HepG2 (cell line): ENCODE measurements at regions not wholly inside any gene's neighbourhood (a gene's known extent, or its start where the extent isn't known, plus 50 kb on each side); places are given as distances from the start of the nearest gene placed in this dataset.

Experiments used
- ATAC-seq: fragments of 200-7000 bp; cut with Tn5 transposase; 3 replicates; pipeline ENCODE4 v1.9.1; 2020; ENCODE audit warnings: mild to moderate bottlenecking, moderate library complexity
- BruUV-seq: library from RNA; stranded (reverse); fragments of 400-500 nt; replicated peaks from 2 replicates; lab custom pipeline; 2021; lab: Mats Ljungman, UMichigan
- CTCF ChIA-PET: fragments of 300-600 bp; formaldehyde crosslinking; extraction: SDS; loops from one replicate; lab custom pipeline; 2021; ENCODE audit warnings: low total read pairs, inconsistent platforms, low intra/inter-chr PET ratio; lab: Yijun Ruan, JAX
- POLR2A ChIA-PET: fragments of 350-600 bp; sonication (Branson Sonifier 250); formaldehyde crosslinking; loops from one replicate; lab custom pipeline; 2020; ENCODE audit warnings: antibody characterized with exemption, inconsistent platforms; lab: Yijun Ruan, JAX
- DNase-seq: peaks from one replicate; pipeline ENCODE4 v3.0.0-alpha.2; 2015; ENCODE audit warnings: low spot score
- FAIRE-seq: peaks from 3 replicates; lab custom pipeline; 2011; peaks lifted over from hg19 to GRCh38; lab: Jason Lieb, UNC
- H2AFZ ChIP-seq: one replicate; pipeline ENCODE4 v1.6.1; 2011; ENCODE audit warnings: low read length, inconsistent platforms
- H3K27ac ChIP-seq: fragments of 300-600 bp; 3 replicates; pipeline ENCODE4 v1.8.0; 2011; ENCODE audit warnings: mixed run types, mild to moderate bottlenecking, mixed read lengths, low read length, inconsistent platforms; ENCODE audit not compliant: insufficient read depth; ENCODE audit errors: extremely low read length
- H3K27me3 ChIP-seq, 2 experiments: fragments of 200-600 bp in 1 of 2; 2 replicates in 1 of 2; 3 replicates in 1 of 2; pipeline versions ENCODE4 v1.6.0 to v1.8.0; 2011; ENCODE audit warnings: low read length in 2 of 2, mild to moderate bottlenecking in 2 of 2, moderate library complexity in 2 of 2, inconsistent platforms in 1 of 2; ENCODE audit not compliant: insufficient read depth in 2 of 2, control insufficient read depth in 1 of 2
- H3K36me3 ChIP-seq, 2 experiments: fragments of 200-600 bp in 1 of 2; replicated peaks in 1 of 2; 2 replicates in 1 of 2; 3 replicates in 1 of 2; pipeline versions ENCODE4 v1.5.1 to v1.8.0; 2011; ENCODE audit warnings: low read length in 2 of 2, inconsistent platforms in 1 of 2; ENCODE audit not compliant: insufficient read depth in 2 of 2, control insufficient read depth in 1 of 2
- H3K4me1 ChIP-seq: 2 replicates; pipeline ENCODE4 v1.5.1; 2012; ENCODE audit warnings: low read length, inconsistent platforms; ENCODE audit not compliant: insufficient read depth
- H3K4me2 ChIP-seq: 2 replicates; pipeline ENCODE4 v1.6.0; 2011; ENCODE audit warnings: low read depth, low read length, inconsistent platforms
- H3K4me3 ChIP-seq, 3 experiments: fragments of 200-600 bp in 1 of 3; sonication (generic), shearing (Covaris generic) in 1 of 3; replicated peaks in 1 of 3; 2 replicates each; pipeline ENCODE4 v1.5.1; 2011 to 2016; ENCODE audit warnings: low read length in 3 of 3, inconsistent platforms in 2 of 3, low read depth in 2 of 3, mild to moderate bottlenecking in 2 of 3, control low read depth in 1 of 3, mixed read lengths in 1 of 3; ENCODE audit not compliant: insufficient read depth in 1 of 3
- H3K79me2 ChIP-seq: one replicate; pipeline ENCODE4 v1.6.1; 2011; ENCODE audit warnings: low read length, inconsistent platforms; ENCODE audit not compliant: insufficient read depth
- H3K9ac ChIP-seq: 2 replicates; pipeline ENCODE4 v1.6.0; 2011; ENCODE audit warnings: mild to moderate bottlenecking, low read depth, low read length, inconsistent platforms; ENCODE audit not compliant: insufficient read depth
- H3K9me3 ChIP-seq: 2 replicates; pipeline ENCODE4 v1.5.1; 2012; ENCODE audit warnings: mild to moderate bottlenecking, low read length
- H4K20me1 ChIP-seq: 2 replicates; pipeline ENCODE4 v1.6.0; 2011; ENCODE audit warnings: inconsistent platforms, mild to moderate bottlenecking, low read length, moderate library complexity; ENCODE audit not compliant: insufficient read depth
- ATF1 ChIP-seq: IDR thresholded peaks from 2 replicates; pipeline ENCODE4 v1.6.1; 2016; ENCODE audit warnings: mild to moderate bottlenecking, control low read depth
- CC2D1A ChIP-seq: sonication (generic); formaldehyde crosslinking; IDR thresholded peaks from 2 replicates; pipeline ENCODE4 v1.8.1; 2023; ENCODE audit warnings: mild to moderate bottlenecking, missing genetic modification reagents
- FIP1L1 ChIP-seq: fragments of 200-400 bp; formaldehyde crosslinking; IDR thresholded peaks from 2 replicates; pipeline ENCODE4 v1.6.1; 2018; ENCODE audit warnings: low read depth, mild to moderate bottlenecking, low read length, moderate library complexity, borderline replicate concordance; ENCODE audit not compliant: insufficient read depth
- FOXP1 ChIP-seq, 2 experiments: fragments of 450-650 bp in 1 of 2; IDR thresholded peaks; 2 replicates each; pipeline ENCODE4 v1.6.1; 2017 to 2018; ENCODE audit warnings: antibody characterized with exemption in 1 of 2
- GRHL1 ChIP-seq: sonication (generic); formaldehyde crosslinking; conservative IDR thresholded peaks from 2 replicates; pipeline ENCODE4 v1.8.0; 2022; ENCODE audit warnings: missing genetic modification reagents
- MAFK ChIP-seq, 2 experiments: IDR thresholded peaks in 1 of 2; conservative IDR thresholded peaks in 1 of 2; 2 replicates each; pipeline ENCODE4 v1.6.1; 2011; ENCODE audit warnings: improper control_type of control experiment in 2 of 2, low read length in 2 of 2
- MYNN ChIP-seq: sonication (generic); formaldehyde crosslinking; IDR thresholded peaks from 2 replicates; pipeline ENCODE4 v1.4.0; 2020; ENCODE audit warnings: mild to moderate bottlenecking, low read depth, missing genetic modification reagents
- NCOA1 ChIP-seq: sonication (generic); formaldehyde crosslinking; IDR thresholded peaks from 2 replicates; pipeline ENCODE4 v1.9.0; 2021; ENCODE audit warnings: missing genetic modification reagents
- TCF7 ChIP-seq: sonication (generic); IDR thresholded peaks from 2 replicates; pipeline ENCODE4 v1.6.1; 2016; ENCODE audit warnings: antibody characterized with exemption, low read depth
- TOE1 ChIP-seq: sonication (generic); formaldehyde crosslinking; IDR thresholded peaks from 2 replicates; pipeline ENCODE4 v1.4.0; 2020; ENCODE audit warnings: mild to moderate bottlenecking, missing genetic modification reagents
- ZBTB42 ChIP-seq: sonication (generic); formaldehyde crosslinking; IDR thresholded peaks from 2 replicates; pipeline ENCODE4 v1.5.0; 2020; ENCODE audit warnings: mild to moderate bottlenecking, missing genetic modification reagents
- ZNF317 ChIP-seq: sonication (generic); formaldehyde crosslinking; IDR thresholded peaks from 2 replicates; pipeline ENCODE4 v1.5.0; 2020; ENCODE audit warnings: mild to moderate bottlenecking, missing genetic modification reagents
- ZNF331 ChIP-seq: sonication (generic); formaldehyde crosslinking; IDR thresholded peaks from 2 replicates; pipeline ENCODE4 v1.4.0; 2020; ENCODE audit warnings: missing genetic modification reagents
- ZNF775 ChIP-seq: sonication (generic); formaldehyde crosslinking; IDR thresholded peaks from 2 replicates; pipeline ENCODE4 v1.4.0; 2020; ENCODE audit warnings: missing genetic modification reagents, mild to moderate bottlenecking, moderate library complexity, borderline replicate concordance
- ZZZ3 ChIP-seq: sonication (generic); formaldehyde crosslinking; IDR thresholded peaks from 2 replicates; pipeline ENCODE4 v1.4.0; 2020; ENCODE audit warnings: missing genetic modification reagents, mild to moderate bottlenecking, borderline replicate concordance
- WGBS: methylation state at CpG from one replicate; pipeline ENCODE4 v1.1.6; 2017; ENCODE audit warnings: low lambda C conversion rate; 5-methylcytosine and 5-hydroxymethylcytosine counted together
- in situ Hi-C: cut with HindIII; loops from 2 replicates; pipeline ENCODE4 v1.10.0; 2017; ENCODE audit warnings: low pct_unique_long_range_greater_than_20kb; ENCODE audit not compliant: extremely low pct_ligation_motif_present
- intact Hi-C: fragments of 100-400 bp; cut with micrococcal nuclease; formaldehyde crosslinking; loops from one replicate; pipeline ENCODE4 v1.10.0; 2022; ENCODE audit not compliant: unreplicated experiment
- TF ChIP-seq, protein P1 (sequence below): IDR thresholded peaks from 2 replicates; pipeline ENCODE4 v1.6.1; 2016; ENCODE audit warnings: low read depth, missing genetic modification reagents, missing compliant biosample characterization
- TF ChIP-seq, protein P2 (sequence below), 2 experiments: fragments of 450-650 bp in 1 of 2; sonication (generic) in 1 of 2; formaldehyde crosslinking; IDR thresholded peaks; 2 replicates each; pipeline versions ENCODE4 v1.5.0 to v1.8.0; 2020 to 2022; ENCODE audit warnings: mild to moderate bottlenecking in 1 of 2, missing genetic modification reagents in 1 of 2

- no peak for TF ChIP-seq FIP1L1
- no peak for TF ChIP-seq TOE1 (CRISPR knock-in tag)
- TF ChIP-seq, protein P1, sequence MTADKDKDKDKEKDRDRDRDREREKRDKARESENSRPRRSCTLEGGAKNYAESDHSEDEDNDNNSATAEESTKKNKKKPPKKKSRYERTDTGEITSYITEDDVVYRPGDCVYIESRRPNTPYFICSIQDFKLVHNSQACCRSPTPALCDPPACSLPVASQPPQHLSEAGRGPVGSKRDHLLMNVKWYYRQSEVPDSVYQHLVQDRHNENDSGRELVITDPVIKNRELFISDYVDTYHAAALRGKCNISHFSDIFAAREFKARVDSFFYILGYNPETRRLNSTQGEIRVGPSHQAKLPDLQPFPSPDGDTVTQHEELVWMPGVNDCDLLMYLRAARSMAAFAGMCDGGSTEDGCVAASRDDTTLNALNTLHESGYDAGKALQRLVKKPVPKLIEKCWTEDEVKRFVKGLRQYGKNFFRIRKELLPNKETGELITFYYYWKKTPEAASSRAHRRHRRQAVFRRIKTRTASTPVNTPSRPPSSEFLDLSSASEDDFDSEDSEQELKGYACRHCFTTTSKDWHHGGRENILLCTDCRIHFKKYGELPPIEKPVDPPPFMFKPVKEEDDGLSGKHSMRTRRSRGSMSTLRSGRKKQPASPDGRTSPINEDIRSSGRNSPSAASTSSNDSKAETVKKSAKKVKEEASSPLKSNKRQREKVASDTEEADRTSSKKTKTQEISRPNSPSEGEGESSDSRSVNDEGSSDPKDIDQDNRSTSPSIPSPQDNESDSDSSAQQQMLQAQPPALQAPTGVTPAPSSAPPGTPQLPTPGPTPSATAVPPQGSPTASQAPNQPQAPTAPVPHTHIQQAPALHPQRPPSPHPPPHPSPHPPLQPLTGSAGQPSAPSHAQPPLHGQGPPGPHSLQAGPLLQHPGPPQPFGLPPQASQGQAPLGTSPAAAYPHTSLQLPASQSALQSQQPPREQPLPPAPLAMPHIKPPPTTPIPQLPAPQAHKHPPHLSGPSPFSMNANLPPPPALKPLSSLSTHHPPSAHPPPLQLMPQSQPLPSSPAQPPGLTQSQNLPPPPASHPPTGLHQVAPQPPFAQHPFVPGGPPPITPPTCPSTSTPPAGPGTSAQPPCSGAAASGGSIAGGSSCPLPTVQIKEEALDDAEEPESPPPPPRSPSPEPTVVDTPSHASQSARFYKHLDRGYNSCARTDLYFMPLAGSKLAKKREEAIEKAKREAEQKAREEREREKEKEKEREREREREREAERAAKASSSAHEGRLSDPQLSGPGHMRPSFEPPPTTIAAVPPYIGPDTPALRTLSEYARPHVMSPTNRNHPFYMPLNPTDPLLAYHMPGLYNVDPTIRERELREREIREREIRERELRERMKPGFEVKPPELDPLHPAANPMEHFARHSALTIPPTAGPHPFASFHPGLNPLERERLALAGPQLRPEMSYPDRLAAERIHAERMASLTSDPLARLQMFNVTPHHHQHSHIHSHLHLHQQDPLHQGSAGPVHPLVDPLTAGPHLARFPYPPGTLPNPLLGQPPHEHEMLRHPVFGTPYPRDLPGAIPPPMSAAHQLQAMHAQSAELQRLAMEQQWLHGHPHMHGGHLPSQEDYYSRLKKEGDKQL (CRISPR knock-in tag), result no peak
- no peak for TF ChIP-seq MAFK (conservative IDR thresholded peaks at IDR 0.05 in 1 of 2, IDR thresholded peaks at IDR 0.05 in 1 of 2; ENCODE audit: low read length in 2 of 2)
- no peak for TF ChIP-seq ZNF331 (CRISPR knock-in tag)
Measured at GRCh38 chr14:71415404-71415690, 508.1 kb downstream of the PCNX1 start (continued).

DNA sequence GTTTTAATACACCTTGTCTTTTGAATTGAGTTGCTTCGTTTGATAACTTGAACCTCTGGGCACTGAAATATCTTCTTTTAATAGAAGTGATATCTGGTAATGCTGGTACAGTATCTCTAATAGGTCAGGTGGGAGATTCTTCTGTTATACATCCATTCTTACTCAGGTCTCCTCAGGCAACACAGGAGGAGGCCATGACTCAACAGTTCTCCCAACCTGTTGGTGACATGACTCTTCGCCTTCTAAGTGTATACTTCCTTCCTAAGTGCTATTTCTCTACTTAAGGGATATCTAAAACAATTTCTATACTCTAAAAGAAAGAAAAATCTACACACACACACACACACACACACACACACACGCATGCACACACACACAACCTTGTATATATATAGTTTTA is 509.1 kb downstream of the PCNX1 start:
- CTCF ChIA-PET, result no interaction called here
- H3K79me2 ChIP-seq, result no peaks in the 10 kb centered on the region
- H3K4me3 ChIP-seq, result no peak overlapping the region
- 0 out of 5 replicates have a peak, but pooled peaks cover 0 to 4% of the 10 kb centered on the region in 2 experiments for H3K36me3 ChIP-seq
- peaks cover 3% of the 10 kb centered on the region for H3K4me1 ChIP-seq
- H3K27ac ChIP-seq, result no peak overlapping the region
- H3K9me3 ChIP-seq, result no peaks in the 10 kb centered on the region
- TF ChIP-seq ZZZ3 (no peak), ZBTB42 (no peak), FOXP1 (IDR thresholded peaks at IDR 0.05) (no peak), FOXP1 (CRISPR knock-in tag; IDR thresholded peaks at IDR 0.05) (no peak), GRHL1 (CRISPR knock-in tag) (no peak), CC2D1A (CRISPR knock-in tag) (no peak), ATF1 (CRISPR knock-in tag) (no peak), ZNF775 (CRISPR knock-in tag) (no peak), NCOA1 (no peak), TCF7 (no peak), ZNF317 (CRISPR knock-in tag) (no peak), MYNN (CRISPR knock-in tag) (no peak)
- TF ChIP-seq, protein P2, sequence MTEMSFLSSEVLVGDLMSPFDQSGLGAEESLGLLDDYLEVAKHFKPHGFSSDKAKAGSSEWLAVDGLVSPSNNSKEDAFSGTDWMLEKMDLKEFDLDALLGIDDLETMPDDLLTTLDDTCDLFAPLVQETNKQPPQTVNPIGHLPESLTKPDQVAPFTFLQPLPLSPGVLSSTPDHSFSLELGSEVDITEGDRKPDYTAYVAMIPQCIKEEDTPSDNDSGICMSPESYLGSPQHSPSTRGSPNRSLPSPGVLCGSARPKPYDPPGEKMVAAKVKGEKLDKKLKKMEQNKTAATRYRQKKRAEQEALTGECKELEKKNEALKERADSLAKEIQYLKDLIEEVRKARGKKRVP (CRISPR knock-in tag; IDR thresholded peaks at IDR 0.05), result no peak
- DNase-seq (no peak), ATAC-seq (no peak), FAIRE-seq (no peak)
- intact Hi-C loops, result no loop called here
- POLR2A ChIA-PET, result no interaction called here
- no peak overlapping the region for H3K4me2 ChIP-seq
- no TSS peak for BruUV-seq
- no peaks in the 10 kb centered on the region for H4K20me1 ChIP-seq
- in situ Hi-C loops, result no loop called here
- H3K27me3 ChIP-seq, result no peaks in the 10 kb centered on the region
- H2AFZ ChIP-seq, result no peak overlapping the region
- H3K9ac ChIP-seq, result no peak overlapping the region
- 95% methylated on average over 3 of the region's 3 CpGs for WGBS
